HG03039 (cell line): ENCODE measurements at regions not wholly inside any gene's neighbourhood (a gene's known extent, or its start where the extent isn't known, plus 50 kb on each side); places are given as distances from the start of the nearest gene placed in this dataset.
"Not testable (repeated sequence)": the region's sequence is repeated elsewhere in the genome, so short reads cannot be mapped to it uniquely, and the experiment has no call there.

ENCODE experiments used
- ATAC-seq: cut with Tn5 transposase; IDR thresholded peaks from one replicate; pipeline ENCODE4 v1.9.1; 2021; ENCODE audit warnings: mild to moderate bottlenecking, moderate library complexity; ENCODE audit not compliant: unreplicated experiment

DNA sequence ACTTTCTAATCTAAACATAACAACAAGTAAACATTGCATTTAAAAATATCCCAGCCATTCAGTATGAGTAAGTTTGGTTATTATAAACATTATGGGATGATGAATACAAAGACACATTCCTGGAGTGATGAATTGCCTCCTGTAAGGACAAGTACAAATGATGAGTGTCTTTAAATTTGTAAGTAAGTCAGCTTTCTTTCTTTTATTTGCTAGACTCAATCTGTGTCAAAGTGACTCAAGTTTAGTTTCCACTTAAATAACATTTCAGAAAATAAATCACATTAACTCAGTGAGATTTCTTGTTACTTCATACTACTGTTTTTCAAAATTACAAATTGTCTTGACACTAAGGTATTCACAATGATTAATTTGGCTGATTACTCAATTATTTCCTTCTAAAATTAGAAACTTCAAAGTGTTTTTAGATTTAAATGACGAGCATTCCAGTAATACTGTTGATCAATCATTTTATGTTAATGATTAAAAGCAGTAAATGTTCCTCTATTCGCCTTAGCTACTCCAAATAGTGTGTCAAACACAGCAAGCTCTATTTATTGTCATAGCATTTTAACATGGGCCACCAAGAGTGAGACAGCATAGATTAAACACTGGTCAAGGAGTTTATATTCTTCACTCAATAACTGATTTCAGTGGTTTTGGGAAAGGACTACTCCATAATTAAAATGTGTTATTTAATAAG, 658.0 kb upstream of the MDGA2 start:
- no peak for ATAC-seq

DNA sequence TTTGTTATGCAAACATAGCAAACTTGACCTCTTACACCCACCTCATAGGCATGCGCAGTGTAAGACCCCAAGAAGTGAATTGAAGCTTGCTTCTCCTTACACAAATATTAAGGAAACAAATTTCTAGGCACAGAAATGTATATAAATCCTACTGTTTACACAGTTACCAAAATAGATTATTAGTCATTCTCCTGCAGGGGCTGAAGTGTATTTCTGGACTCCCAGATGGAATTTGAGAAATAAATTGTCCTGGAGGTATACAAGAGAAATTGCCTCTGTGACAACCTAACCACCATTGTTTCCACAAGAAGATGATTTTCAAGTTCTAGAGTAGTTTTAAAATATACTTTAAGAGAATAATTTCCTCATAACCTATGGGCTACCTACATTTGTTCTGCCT, 656.0 kb upstream of the MDGA2 start:
- ATAC-seq: no peak

GRCh38 chr14:48325486-48325885, 650.1 kb upstream of the MDGA2 start:
- no peak for ATAC-seq

- no peak for ATAC-seq
These were observed 648.3 kb upstream of the MDGA2 start for GRCh38 chr14:48323665-48324064.

DNA sequence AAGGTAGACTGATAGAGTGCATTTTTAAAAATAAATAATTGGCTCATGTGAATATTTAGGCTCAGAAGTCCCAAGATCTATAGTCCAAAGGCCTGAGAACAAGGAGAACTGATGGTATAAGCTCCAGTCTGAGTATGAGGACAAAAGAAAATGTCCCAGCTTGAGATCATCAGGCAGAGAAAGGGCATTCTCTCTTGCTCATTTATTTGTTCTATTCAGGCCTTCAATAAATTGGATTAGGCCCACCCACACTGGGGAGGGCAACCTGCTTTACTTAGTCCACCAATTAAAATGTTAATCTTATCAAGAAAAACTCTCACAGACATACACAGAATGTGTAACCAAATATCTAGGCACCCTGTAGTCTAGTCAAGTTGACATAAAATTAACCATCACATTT, 644.4 kb upstream of the MDGA2 start:
- ATAC-seq: no peak

DNA sequence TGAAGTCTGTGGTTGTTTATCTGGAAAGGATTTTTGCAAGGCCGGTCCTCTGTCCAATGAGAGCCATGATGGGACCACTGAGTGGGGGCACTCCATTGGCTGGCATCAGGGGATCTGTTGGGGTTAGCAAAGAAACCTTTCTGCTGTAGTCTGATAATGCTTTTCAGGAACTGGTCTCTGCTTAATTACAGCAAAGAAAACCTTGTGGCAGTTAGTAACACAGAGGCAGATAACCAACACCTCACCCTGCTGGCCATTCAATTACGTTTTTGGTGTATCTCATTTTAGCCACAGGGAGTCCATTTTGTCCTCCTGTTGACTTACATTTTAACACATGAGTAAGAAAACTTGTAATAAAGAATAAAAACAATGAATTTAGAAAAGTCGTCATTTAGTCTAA, 629.3 kb upstream of the MDGA2 start:
- no peak for ATAC-seq

- no peak for ATAC-seq
These were observed 614.3 kb upstream of the MDGA2 start for GRCh38 chr14:48289701-48290100.

DNA sequence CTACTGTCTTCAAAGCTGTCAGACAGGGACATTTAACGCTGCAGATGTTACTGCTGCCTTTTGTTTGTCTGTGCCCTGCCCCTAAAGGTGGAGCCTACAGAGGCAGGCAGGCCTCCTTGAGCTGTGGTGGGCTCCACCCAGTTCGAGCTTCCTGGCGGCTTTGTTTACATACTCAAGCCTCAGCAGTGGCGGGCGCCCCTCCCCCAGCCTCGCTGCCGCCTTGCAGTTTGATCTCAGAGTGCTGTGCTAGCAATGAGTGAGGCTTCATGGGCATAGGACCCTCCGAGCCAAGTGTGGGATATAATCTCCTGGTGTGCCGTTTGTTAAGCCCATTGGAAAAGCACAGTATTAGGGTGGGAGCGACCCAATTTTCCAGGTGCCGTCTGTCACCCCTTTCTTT, 609.8 kb upstream of the MDGA2 start:
- ATAC-seq: not testable (repeated sequence)

DNA sequence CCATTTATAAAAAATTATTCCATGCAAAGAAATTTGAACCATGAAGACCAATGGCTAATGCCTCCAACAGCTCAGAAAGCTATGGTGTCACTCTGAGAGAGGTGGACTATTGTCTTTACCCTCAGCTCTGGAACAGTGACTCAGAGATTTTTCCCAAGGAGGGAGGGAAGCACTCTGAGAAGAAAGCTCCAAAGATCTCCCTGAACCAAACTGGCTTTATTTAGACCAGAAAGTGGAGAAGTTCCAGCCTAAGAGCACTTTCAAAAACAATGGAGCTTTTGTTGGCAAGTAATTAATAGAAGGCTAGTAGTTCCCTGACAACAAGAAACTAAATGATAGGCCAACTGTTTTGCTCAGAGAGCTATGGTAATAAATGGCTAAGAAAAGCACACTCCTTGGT, 599.9 kb upstream of the MDGA2 start:
- no peak for ATAC-seq

GRCh38 chr14:48274826-48275225, 599.4 kb upstream of the MDGA2 start:
- ATAC-seq: no peak

DNA sequence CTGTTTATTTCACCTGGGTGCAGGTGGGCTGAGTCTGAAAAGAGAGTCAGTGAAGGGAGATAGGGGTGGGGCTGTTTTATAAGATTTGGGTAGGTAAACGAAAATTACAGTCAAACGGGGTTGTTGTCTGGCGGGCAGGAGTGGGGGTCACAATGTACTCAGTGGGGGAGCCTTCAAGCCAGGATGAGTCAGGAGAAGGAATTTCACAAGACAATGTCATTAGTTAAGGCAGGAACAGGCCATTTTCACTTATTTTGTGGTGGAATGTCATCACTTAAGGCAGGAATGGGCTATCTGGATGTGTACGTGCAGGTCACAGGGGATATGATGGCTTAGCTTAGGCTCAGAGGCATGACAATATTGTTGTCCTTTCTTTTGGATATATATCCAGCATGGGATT, 592.5 kb upstream of the MDGA2 start:
- ATAC-seq: not testable (repeated sequence)

- not testable (repeated sequence) for ATAC-seq
These were observed 590.8 kb upstream of the MDGA2 start for GRCh38 chr14:48266201-48266600.

DNA sequence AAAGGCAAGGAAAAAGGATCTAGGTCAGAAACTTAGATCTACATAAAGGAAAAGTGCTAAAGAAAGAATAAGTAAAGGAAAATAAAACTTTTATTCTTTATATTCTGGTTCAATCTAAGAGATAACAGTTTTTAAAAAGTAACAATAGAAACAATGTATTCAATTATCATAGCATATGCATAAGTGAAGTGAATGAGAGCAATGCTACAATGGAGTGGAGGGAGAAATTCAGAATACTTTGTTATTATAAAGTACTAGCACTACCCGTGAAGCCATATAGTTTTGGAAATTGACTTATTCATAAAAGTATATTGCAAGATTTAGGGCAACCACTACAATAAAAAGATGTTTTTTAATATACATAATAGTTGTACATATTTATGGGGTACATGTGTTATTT, 586.0 kb upstream of the MDGA2 start:
- no peak for ATAC-seq

DNA sequence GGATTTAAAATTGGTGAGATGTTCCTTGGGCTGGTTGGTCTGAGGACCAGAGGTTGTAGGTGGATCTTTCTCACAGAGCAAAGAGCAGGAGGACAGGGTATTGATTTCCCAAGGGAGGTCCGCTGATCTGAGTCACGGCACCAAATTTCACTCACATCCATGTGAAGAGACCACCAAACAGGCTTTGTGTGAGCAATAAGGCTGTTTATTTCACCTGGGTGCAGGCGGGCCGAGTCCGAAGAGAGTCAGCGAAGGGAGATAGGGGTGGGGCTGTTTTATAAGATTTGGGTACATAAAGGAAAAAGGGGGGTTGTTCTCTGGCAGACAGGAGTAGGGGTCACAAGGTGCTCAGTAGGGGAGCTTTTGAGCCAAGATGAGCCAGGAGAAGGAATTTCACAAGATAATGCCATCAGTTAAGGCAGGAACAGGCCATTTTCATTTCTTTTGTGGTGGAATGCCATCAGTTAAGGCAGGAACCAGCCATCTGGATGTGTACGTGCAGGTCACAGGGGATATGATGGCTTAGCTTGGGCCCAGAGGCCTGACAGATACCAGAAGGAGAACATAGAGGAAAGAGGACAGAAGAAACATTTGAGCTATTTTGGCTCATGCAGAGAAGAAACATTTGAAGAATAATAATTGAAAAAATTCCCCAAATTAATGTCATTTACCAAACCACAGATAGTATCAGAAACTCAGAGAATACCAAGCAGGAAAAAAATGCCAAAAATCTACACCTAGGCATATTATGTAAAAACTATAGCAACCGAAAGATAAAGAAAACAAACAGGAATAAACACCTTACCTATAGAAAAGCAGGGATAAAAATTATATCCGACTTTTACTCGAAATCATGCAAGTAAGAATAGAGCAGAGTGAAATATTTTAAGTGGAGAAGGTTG, 585.2 kb upstream of the MDGA2 start:
- not testable (repeated sequence) for ATAC-seq

- ATAC-seq: not testable (repeated sequence)
These were observed 584.5 kb upstream of the MDGA2 start for GRCh38 chr14:48259876-48260275.

GRCh38 chr14:48259232-48259631, 583.8 kb upstream of the MDGA2 start:
- not testable (repeated sequence) for ATAC-seq

- not testable (repeated sequence) for ATAC-seq
These were observed 583.3 kb upstream of the MDGA2 start for GRCh38 chr14:48258703-48259102.

DNA sequence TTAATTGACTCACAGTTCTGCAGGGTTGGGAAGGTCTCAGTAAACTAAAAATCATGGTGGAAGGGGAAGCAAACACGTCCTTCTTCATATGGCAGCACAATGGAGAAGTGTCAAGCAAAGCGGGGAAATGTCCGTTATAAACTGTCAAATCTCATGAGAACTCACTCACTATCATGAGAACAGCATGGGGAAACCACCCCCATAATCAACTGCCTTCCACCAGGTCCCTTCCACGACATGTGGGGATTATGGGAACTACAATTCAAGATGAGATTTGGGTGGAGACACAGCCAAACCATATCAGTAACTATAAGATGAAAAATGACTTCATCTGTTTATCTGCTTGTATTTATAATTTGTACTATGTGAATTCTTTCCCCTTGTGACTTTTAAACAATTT, 577.6 kb upstream of the MDGA2 start:
- ATAC-seq: no peak

GRCh38 chr14:48251290-48251689, 575.9 kb upstream of the MDGA2 start:
- ATAC-seq: no peak

GRCh38 chr14:48250575-48250974, 575.2 kb upstream of the MDGA2 start:
- no peak for ATAC-seq

DNA sequence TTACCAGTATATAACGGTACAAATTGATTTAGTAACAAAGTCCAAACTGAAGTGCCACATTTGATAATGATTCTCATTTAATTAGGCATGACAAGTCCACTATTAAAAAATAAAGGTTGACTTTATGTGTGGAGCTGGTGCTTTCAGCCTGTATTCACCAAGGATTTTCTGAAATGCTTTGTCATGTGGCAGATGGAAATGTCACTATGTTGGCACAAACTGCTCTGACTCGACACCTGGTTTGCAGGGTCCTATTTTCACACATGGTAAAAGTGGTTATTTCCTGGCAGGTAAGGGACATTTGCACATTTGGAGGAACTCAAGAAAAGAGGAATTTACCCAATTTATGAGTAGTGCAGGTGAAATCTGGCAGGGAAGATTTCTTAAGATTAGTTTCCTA, 572.6 kb upstream of the MDGA2 start:
- no peak for ATAC-seq

DNA sequence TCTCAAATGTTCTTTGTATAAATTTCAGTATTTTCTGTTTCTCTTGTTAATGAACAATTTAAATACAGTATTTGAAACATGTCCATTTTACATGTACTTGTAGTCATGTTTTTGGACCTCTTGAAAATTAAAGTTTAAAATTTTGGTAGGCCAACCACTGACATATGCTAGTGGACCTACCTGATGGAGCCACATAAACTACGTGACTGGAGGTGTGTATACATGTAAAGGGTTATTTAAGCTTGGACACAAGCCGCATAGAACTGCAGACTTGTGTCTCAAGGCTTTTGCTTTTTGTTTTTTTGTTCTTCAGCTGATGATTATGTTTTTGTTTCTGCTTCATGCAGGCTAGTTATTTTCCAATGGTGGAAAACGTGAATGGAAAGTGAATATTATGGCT, 568.5 kb upstream of the MDGA2 start:
- no peak for ATAC-seq
